ENCODE measurements at regions not wholly inside any gene's neighbourhood (a gene's known extent, or its start where the extent isn't known, plus 50 kb on each side); places are given as distances from the start of the nearest gene placed in this dataset.

DNA sequence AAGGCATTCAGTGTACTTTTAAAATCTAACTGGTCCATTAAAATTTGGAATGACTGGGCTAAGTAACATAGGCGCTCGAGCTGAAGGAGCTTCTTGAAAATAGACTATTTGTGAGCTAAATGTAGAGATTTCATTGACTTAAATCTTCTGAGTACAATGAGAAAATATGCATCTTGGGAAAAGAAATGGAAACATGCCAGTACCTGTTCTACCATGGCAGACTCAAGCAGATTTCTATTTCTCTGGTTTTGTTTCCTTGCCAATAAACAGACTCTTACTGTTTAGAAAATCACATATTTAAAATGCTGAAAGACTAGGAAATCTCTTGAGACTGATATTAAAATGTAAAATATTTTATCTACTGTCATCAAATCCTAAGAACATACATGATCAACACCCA, 678.1 kb downstream of the FAT4 start:
- no peak for FAIRE-seq
- no peak for DNase-seq (ENCODE audit: insufficient read length, low spot score)

DNA sequence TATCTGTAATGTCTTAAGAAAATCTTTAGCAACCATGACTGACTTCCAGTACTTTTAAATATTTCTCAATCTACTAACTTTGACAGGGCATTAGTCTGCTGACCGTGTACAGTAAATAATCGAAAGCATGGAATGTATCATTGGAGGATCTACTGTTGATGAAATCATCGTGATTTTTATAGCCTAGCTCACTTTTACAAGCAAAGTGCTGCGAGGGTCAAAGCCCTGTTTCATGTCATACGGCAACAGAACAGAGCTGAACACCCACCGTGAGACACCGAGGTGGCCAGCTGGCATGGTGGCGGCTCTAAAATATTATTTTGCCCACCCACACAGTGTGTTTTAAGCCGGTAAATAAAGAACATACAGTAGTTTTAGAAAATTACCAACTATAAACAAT, 679.3 kb downstream of the FAT4 start:
- no peak for DNase-seq (ENCODE audit: insufficient read length, low spot score)
- no peak for FAIRE-seq

DNA sequence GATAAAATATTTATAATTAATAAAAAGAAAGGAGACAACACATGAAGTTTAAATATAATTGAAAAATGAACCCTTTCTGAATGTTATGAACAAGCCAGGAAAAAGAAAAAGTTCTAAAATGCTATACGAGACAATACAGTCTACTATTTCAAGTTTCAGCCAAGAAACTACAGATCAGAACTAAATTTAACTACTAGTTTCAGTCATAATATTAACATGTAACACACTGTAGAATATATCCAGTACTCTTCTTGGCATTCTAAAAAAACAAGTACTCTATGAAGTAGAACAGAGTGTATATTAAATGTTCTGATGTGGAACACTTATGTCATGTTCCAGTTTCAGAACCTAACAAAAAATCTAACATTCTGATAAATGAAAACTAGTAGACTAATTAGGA, 679.7 kb downstream of the FAT4 start:
- DNase-seq (ENCODE audit: insufficient read length, low spot score), result no peak
- no peak for FAIRE-seq

DNA sequence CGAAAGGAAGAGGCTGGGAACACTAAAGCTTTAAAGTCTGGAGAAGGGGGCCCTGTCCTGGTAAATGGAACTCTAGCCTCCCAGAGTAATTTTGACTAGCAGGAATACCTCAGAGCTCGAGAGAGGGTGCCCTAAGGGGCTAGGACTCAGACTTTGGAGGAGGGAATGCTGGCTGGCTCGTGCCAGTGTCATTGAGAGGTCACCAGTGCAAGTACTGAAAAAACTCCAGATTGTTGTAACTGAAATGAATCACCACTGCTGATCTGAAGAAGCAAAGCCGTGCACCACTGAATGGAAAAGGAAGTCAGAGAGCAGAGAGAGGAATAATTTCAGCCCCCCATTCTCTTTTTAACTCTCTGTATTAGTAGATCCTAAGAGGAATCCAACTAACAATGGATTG, 690.2 kb downstream of the FAT4 start:
- FAIRE-seq (no peak), DNase-seq (ENCODE audit: insufficient read length, low spot score) (peak; percentile 48)

DNA sequence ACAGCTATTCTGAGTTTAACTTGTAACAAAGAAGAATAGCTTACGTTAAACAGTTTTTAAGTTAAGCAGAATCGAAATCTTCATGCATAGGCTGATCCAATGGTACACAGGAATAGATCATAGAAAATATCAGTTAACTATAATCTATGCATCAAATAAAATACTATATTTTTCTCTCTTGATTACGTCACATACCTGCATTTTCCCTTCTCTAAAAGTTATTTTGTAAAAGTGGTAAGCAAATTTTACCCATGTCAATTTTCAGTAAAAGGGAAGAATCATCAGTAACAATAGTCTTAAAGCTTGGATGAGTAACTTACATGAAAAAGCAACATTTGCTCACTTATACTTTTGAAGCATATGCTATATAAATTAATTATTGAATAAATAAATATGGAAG, 692.4 kb downstream of the FAT4 start:
- FAIRE-seq, result no peak
- no peak for DNase-seq (ENCODE audit: insufficient read length, low spot score)

DNA sequence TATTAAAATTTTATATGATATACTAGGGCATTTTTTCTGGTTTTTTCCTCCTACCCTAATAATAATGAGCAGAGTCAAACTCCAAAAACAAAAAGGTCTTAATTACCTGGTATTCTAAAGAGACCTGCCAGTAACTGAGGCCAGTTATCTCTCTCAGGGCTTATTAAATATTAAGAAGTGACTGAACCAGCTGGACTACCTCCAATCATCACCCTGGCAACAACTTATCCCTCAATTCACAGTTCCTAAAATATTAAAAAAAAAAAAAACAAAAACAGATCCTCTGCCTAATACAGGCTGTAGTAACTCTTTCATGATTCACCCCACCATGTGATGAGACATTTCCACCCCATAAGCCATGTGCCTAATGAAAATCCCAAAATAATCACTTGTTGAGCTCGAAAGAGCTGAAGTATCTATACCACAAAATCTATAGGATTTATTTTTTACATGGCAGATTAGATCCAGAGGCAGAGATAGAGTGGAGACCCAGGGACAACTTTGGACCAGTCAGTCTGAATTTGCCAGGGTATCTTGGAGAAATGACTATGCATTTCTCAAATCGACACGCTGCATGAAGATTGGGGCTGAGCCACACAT, 698.0 kb downstream of the FAT4 start:
- DNase-seq (ENCODE audit: insufficient read length, low spot score) (no peak), FAIRE-seq (no peak)

DNA sequence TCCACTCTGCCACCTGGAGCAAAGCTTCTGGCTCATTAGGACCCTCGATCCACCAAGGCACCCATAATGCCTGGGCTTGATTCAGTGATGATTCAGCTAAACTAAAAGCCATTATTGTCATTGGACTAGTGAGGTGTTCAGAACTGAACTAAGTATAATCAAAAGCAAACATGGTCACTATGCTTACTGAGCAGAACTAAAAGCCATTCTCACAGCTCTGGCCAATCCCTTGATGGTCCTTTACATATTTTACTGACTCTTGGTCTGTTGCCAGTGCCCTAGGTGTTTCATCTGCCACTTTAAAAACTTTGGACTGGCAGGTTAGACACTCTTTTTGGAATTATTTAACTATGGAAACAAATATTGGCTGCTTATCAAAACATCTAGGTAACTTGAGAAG, 703.5 kb downstream of the FAT4 start:
- FAIRE-seq (no peak), DNase-seq (ENCODE audit: insufficient read length, low spot score) (no peak)

DNA sequence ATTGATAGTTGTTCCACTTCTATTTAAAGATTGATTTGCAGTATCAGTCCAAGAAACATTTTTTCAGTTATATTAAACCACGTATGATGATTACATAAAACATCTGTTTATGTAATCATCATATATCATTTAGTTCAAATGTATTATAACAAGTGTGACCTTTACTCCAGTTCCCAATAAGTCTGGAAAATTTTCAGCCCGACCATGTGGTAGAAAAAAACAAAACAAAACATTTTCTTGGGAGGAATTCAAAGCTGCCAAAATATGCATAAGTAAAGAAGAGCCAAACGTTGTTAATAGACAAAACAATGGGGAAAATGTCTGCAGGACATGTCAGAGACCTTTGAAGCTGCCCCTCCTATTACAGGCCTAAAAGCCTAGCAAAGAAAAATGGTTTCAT, 709.1 kb downstream of the FAT4 start:
- no peak for FAIRE-seq

DNA sequence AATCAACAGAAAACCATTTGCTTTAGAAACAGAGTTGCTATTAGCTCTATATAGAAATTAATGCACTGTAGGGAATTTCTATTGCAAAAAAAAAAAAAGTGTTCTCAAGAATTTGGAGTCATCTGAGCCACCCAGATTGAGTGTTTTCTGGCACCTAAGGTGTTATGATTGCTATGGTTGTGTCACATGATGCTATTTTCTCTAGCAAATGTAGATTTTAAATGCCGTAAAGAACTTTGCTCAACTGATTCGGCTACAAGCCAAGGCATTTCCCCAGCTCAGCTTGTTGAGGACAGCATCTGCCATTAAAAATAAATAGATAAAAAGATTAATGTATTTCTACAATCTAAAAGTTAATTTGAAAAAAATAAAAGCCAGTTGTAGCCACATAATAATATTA, 712.8 kb downstream of the FAT4 start:
- DNase-seq (ENCODE audit: insufficient read length, low spot score) (no peak), FAIRE-seq (no peak)

More for the DNA sequence above, 709.1 kb downstream of the FAT4 start:
- no peak for DNase-seq (ENCODE audit: insufficient read length, low spot score)

DNA sequence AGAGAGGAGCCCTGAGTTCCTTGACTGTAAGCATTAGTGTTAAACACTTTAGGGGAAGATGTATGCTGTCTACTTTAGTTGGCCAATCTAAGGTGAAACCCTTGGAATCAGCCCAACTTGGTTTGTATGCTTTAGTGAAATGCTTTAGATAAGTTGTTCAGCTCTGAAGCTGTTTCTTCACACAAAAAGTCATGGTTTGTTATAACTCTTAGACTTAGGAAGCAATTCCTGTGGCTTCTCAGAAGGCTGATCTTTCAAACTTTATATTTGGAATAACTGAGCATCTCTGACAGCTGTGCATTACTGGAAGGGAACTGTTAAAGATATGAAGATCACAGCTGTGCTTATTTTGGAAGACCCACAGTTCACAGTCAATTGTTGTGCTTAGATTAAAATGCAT, 714.1 kb downstream of the FAT4 start:
- DNase-seq (ENCODE audit: insufficient read length, low spot score) (no peak), FAIRE-seq (no peak)

DNA sequence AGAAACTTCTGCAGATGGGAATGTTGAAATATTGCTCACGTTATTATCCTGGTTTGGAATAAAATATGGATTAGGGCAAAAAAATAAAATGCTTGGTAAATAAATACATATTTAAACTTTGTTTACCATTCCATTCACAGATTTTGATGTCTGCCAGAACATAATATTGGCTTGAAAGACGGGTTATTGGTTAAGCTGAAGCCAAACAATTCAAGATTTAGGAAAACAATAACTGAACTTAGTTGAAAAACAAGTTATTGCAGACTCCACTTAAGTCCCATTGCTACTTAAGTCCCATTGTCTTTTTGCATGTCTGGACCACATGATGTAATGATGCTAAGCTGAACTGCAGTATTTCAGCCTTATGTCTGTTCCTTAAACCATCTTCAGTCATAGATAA, 722.5 kb downstream of the FAT4 start:
- DNase-seq (ENCODE audit: insufficient read length, low spot score) (no peak), FAIRE-seq (no peak)

DNA sequence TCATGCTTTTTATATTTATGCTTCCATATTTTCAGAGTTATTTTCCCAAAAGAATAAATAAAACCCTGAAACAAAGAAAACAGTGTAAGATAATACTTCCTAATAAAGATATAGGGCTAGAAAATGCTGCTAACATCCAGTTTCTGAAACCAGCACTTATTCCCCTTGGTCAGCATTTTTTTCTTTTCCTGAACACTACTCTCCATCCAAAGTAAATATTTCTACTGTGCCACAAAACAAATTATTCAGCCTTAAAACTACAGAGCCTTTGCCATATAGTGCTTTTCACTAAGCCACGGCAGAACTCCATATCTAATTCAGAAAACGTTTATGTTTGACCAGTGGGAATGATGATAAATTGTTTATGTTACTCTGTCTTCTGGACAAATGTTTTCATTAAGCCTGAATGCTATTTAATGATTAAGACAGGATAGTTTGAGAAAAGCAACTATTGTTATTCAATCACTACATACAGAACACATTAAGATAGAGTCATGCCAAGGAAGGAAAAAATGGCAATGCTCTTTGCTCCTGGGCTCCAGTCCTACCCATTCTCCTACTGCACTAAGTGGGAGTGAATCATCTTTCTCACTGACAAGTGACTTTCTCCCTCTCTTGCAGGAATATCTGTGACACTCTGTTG, 723.9 kb downstream of the FAT4 start:
- DNase-seq (ENCODE audit: insufficient read length, low spot score) (no peak), FAIRE-seq (no peak)

DNA sequence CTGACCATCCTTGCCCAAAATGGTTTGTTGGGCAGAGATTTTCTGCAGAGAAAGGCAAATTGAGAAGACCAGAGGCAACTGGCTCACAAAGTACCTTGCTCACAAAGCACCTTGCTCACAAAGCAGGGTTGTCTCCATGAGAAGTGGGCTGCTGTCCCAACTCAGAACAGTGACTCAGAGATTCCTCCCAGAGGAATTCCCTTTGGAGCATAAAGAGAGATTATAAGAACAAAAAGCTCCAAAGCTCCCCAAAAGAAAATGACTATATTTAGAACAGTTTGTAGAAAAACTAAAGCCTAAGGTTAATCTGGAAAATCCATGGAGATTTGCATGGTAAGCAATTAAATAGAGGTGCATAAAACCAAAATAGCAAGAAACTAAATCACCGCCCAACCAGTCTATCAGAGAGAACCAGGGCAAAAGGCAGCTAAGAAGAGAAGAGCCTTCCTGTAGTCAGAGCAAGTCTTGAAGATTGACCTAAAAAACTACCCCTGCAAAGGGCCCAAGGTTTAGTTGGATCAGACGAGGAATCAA, 731.4 kb downstream of the FAT4 start:
- FAIRE-seq, result no peak

DNA sequence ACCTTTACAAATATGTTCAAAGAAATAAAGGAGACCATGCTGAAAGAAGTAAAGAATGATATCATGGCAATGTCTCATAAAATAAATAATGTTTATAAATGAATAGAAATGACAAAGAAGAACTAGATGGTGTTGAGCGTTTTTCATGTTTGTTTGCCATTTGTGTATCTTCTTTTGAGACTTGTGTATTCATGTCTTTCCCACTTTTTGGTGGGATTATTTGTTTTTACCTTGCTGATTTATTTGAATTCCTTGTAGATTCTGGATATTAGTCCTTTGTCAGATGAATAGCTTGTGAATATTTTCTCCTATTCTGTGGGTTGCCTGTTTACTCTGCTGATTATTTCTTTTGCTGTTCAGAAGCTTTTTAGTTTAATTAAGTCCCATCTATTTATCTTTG, 732.4 kb downstream of the FAT4 start:
- FAIRE-seq (no peak), DNase-seq (ENCODE audit: insufficient read length, low spot score) (no peak)

More for the DNA sequence above, 731.4 kb downstream of the FAT4 start:
- no peak for DNase-seq (ENCODE audit: insufficient read length, low spot score)

DNA sequence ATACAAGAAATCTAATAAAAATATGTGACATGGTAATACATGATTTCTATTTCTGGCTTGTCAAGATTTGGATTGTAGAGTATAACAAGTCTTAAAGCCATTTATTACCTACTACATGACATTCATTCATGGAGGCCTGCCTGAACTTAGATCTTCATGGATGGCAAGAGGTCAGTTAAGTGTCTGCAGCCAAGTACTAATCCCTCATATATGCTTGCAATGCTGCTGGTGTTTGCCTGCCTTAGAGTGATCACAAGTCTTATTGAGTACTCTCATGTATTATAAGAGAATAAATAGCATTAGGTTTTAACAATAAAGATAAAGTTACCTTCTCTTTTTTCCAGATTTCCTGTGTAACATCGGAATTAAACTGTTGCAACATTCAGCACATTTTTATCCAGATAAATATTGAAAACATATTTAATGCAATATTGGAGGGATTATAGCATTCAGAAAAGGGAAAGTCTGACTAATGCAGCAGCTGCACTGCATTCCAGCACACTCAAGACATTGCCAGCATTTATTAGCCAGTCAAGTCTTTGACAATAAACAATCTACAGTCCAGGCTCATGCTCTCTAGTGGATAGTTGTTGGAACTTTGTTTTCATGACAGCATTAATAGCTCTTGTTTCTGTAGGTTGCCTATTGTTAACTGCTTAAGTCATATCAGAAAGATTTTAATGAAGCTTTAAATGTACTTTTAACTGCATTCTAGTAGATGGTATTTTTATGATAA, 737.1 kb downstream of the FAT4 start:
- DNase-seq (ENCODE audit: insufficient read length, low spot score), result peak; percentile 26
- FAIRE-seq, result no peak

DNA sequence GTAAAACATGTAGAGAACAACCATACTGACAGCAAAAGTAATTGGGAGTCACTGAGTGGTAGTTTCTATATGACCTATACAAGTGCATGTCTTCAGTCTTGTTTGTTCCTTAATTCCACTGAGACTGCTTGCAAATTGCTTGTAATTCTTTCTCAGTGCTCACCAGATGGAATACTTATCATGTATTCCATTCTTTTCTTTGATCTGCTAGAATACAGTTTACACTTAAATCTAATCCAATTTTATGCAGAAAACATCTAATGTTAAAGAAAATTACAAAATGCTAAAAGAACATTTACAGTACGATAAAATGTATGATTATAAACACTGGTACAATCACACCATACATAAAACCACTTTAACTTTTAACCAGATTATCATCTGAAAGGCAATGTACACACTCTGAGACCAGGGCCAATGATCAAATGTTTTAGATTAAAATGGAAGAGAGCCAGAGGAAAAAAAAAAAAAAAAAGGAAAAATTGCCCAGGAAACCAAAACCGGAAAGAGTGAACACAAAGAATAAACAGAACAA, 741.4 kb downstream of the FAT4 start:
- FAIRE-seq (no peak), DNase-seq (ENCODE audit: insufficient read length, low spot score) (no peak)

DNA sequence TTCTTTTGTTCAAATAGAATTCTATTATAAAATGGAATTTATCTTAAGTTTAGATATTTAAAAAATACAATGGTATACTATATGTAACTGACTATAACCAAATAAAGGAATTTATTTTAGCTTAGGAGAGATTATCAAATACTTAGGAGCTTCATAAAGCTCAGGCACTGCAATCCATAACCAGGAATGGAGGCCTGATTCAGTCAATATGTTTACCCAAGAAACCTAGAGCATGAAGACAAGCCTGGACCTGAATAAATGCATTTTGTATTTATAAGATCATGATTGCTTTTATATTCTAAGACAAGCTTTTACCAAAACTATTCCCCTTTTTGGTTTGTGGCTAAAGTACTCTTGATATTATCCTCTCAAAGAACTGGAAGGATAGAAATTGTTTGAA, 742.6 kb downstream of the FAT4 start:
- FAIRE-seq, result no peak
- no peak for DNase-seq (ENCODE audit: insufficient read length, low spot score)

DNA sequence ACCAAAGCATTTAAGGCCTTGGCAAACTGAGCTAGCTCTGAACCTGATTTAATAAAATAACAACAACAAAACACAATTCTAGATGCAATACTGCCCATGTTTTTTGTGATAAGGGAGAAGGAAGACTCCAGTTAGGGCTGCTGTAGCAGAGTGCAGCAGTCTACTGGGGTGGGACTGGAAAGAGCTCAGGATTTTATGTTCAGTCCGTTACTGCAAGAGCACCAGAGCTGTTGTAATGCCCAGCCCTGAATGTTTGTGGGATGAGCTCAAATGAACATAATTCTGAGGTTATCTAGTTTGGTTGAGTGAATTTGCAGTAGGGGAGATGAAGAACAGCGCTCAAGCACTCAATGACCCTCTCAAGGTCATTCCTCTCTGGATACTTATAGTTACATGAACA, 743.8 kb downstream of the FAT4 start:
- DNase-seq (ENCODE audit: insufficient read length, low spot score) (no peak), FAIRE-seq (no peak)

DNA sequence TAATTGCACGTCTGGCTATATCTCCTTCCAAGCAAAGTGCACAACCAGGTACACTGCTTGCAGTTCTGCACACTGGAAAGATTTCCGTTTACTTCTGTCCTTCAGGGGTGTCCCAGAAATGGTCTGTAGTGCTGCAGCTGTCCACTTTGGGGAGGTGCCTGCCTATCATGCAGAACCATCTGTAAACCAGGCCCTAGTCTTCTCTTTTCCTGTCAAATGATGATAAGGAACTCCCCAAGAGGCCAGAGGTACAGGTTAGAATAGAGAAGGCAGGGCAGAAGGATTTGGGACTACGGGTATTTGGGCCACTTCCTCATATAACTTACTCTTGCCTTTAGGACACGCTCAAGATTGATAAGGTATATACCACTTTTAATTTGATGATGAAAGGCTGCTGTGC, 746.9 kb downstream of the FAT4 start:
- no peak for FAIRE-seq

DNA sequence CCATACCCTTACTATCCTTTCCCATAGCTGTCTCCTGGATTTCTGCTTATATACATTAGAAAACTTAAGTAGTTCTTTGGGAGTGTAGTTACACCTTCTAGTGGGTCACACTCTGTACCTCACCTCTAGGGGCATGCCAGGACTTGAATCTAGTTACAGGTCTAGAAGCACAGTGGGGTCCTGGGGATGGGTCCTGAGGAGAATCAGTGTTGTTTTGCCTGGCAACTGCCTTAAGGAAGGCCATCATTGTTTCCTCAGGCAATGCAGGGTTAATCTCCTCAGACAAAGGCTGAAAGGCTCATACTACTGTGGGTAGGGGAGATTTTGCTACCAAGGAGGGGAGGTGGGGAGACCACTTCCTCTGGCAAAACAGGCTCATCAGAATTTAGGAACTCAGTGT, 750.3 kb downstream of the FAT4 start:
- FAIRE-seq (no peak), DNase-seq (ENCODE audit: insufficient read length, low spot score) (no peak)

More for the DNA sequence above, 746.9 kb downstream of the FAT4 start:
- no peak for DNase-seq (ENCODE audit: insufficient read length, low spot score)

Data from HTR-8/SVneo (cell line).